Astrocyte (in vitro differentiated cells and primary cell): ENCODE measurements at regions not wholly inside any gene's neighbourhood (a gene's known extent, or its start where the extent isn't known, plus 50 kb on each side); places are given as distances from the start of the nearest gene placed in this dataset.

Experiments
- DNase-seq: peaks from one replicate; pipeline ENCODE4 v3.0.0-alpha.2; 2010; ENCODE audit warnings: low read depth
- FAIRE-seq: peaks from 2 replicates; lab custom pipeline; 2011; peaks lifted over from hg19 to GRCh38; lab: Jason Lieb, UNC
- H2AFZ ChIP-seq: 2 replicates; pipeline ENCODE4 v1.6.0; 2012; ENCODE audit warnings: low read depth, low read length, inconsistent platforms
- H3K27ac ChIP-seq: 2 replicates; pipeline ENCODE4 v1.5.1; 2011; ENCODE audit warnings: low read depth, low read length, inconsistent platforms
- H3K27me3 ChIP-seq: 2 replicates; pipeline ENCODE4 v1.6.0; 2011; ENCODE audit warnings: low read length, inconsistent platforms; ENCODE audit not compliant: insufficient read depth
- H3K36me3 ChIP-seq: 2 replicates; pipeline ENCODE4 v1.5.1; 2011; ENCODE audit warnings: low read length, inconsistent platforms; ENCODE audit not compliant: insufficient read depth
- H3K4me1 ChIP-seq: 2 replicates; pipeline ENCODE4 v1.5.1; 2011; ENCODE audit warnings: low read length, inconsistent platforms; ENCODE audit not compliant: insufficient read depth
- H3K4me2 ChIP-seq: 2 replicates; pipeline ENCODE4 v1.6.0; 2012; ENCODE audit warnings: low read length, inconsistent platforms
- H3K4me3 ChIP-seq: 2 replicates; pipeline ENCODE4 v1.5.1; 2011; ENCODE audit warnings: low read depth, mild to moderate bottlenecking, low read length, inconsistent platforms; ENCODE audit not compliant: insufficient read depth
- H3K79me2 ChIP-seq: 2 replicates; pipeline ENCODE4 v1.6.0; 2012; ENCODE audit warnings: mild to moderate bottlenecking, low read length, inconsistent platforms; ENCODE audit not compliant: insufficient read depth
- H3K9ac ChIP-seq: 2 replicates; pipeline ENCODE4 v1.6.0; 2012; ENCODE audit warnings: mild to moderate bottlenecking, low read length, inconsistent platforms
- H3K9me3 ChIP-seq: 2 replicates; pipeline ENCODE4 v1.5.1; 2012; ENCODE audit warnings: low read depth, mild to moderate bottlenecking, low read length, inconsistent platforms; ENCODE audit not compliant: insufficient read depth
- H4K20me1 ChIP-seq: 2 replicates; pipeline ENCODE4 v1.6.0; 2012; ENCODE audit warnings: low read length, inconsistent platforms; ENCODE audit not compliant: insufficient read depth
- H3K27ac Mint-ChIP-seq: one replicate; pipeline ENCODE4 v1.8.0; 2021; ENCODE audit warnings: mild to moderate bottlenecking, mixed read lengths; ENCODE audit not compliant: unreplicated experiment
- H3K27me3 Mint-ChIP-seq: one replicate; pipeline ENCODE4 v1.8.0; 2021; ENCODE audit warnings: low read depth, mixed read lengths; ENCODE audit not compliant: unreplicated experiment
- H3K36me3 Mint-ChIP-seq: one replicate; pipeline ENCODE4 v1.8.0; 2021; ENCODE audit warnings: low read depth, mixed read lengths; ENCODE audit not compliant: unreplicated experiment
- H3K4me1 Mint-ChIP-seq: one replicate; pipeline ENCODE4 v1.8.0; 2021; ENCODE audit warnings: low read depth, mixed read lengths; ENCODE audit not compliant: unreplicated experiment
- H3K4me3 Mint-ChIP-seq: one replicate; pipeline ENCODE4 v1.8.0; 2021; ENCODE audit warnings: mild to moderate bottlenecking, moderate library complexity, mixed read lengths; ENCODE audit not compliant: unreplicated experiment
- H3K9me3 Mint-ChIP-seq: one replicate; pipeline ENCODE4 v1.8.0; 2021; ENCODE audit warnings: mild to moderate bottlenecking, mixed read lengths; ENCODE audit not compliant: unreplicated experiment
- CTCF ChIP-seq: IDR thresholded peaks from 2 replicates; pipeline ENCODE4 v1.5.1; 2011; ENCODE audit warnings: low read depth, mild to moderate bottlenecking, inconsistent platforms, low read length, moderate library complexity; ENCODE audit not compliant: insufficient read depth
- EZH2 ChIP-seq: IDR thresholded peaks from 2 replicates; pipeline ENCODE4 v1.6.1; 2012; ENCODE audit warnings: mild to moderate bottlenecking, low read length, inconsistent platforms; ENCODE audit not compliant: insufficient read depth

GRCh38 chr2:143936848-143937722 is 582.8 kb downstream of the ZEB2 start:
- Mint-ChIP-seq H3K9me3 (peaks cover 3% of the 10 kb centered on the region), H3K27me3 (peaks cover 11% of the 10 kb centered on the region), H3K4me1 (peaks cover 13% of the 10 kb centered on the region), H3K36me3 (no peaks in the 10 kb centered on the region), H3K27ac (no peak overlapping the region), H3K4me3 (peak overlapping the region; percentile 79)
- H3K9ac ChIP-seq, result peak overlapping the region; percentile 57
- no peaks in the 10 kb centered on the region for H3K79me2 ChIP-seq
- peak overlapping the region; percentile 89 for H2AFZ ChIP-seq
- peak overlapping the region; percentile 94 for H3K4me2 ChIP-seq
- H3K27me3 ChIP-seq, result no peaks in the 10 kb centered on the region
- peaks cover 4% of the 10 kb centered on the region for H3K4me1 ChIP-seq
- no peaks in the 10 kb centered on the region for H3K36me3 ChIP-seq
- H4K20me1 ChIP-seq, result no peaks in the 10 kb centered on the region
- no peak for FAIRE-seq
- peak overlapping the region; percentile 66 for H3K4me3 ChIP-seq
- H3K9me3 ChIP-seq, result no peaks in the 10 kb centered on the region
- no peak overlapping the region for H3K27ac ChIP-seq
- TF ChIP-seq EZH2 (no peak), CTCF (no peak)
- DNase-seq, result peak; percentile 40

- H3K27me3 Mint-ChIP-seq, result peaks cover 11% of the 10 kb centered on the region
- H3K27ac ChIP-seq, result no peak overlapping the region
Observed at GRCh38 chr2:143936538-143936847, 583.4 kb downstream of the ZEB2 start.

More at GRCh38 chr2:143936538-143936847, 583.4 kb downstream of the ZEB2 start:
- Histone ChIP-seq H3K4me2 (peak overlapping the region; percentile 94), H4K20me1 (no peaks in the 10 kb centered on the region), H3K27me3 (no peaks in the 10 kb centered on the region), H3K79me2 (no peaks in the 10 kb centered on the region), H3K4me1 (peaks cover 4% of the 10 kb centered on the region), H3K9me3 (no peaks in the 10 kb centered on the region), H3K4me3 (peak overlapping the region; percentile 66), H2AFZ (peak overlapping the region; percentile 89), H3K9ac (peak overlapping the region; percentile 57), H3K36me3 (no peaks in the 10 kb centered on the region)
- Mint-ChIP-seq H3K4me1 (peaks cover 13% of the 10 kb centered on the region), H3K36me3 (no peaks in the 10 kb centered on the region), H3K9me3 (peaks cover 2% of the 10 kb centered on the region), H3K27ac (no peak overlapping the region), H3K4me3 (peak overlapping the region; percentile 83)
- no peak for DNase-seq
- TF ChIP-seq CTCF (no peak), EZH2 (no peak)
- no peak for FAIRE-seq
